Renal cortical epithelial cell (primary cell): ENCODE measurements at regions not wholly inside any gene's neighbourhood (a gene's known extent, or its start where the extent isn't known, plus 50 kb on each side); places are given as distances from the start of the nearest gene placed in this dataset.

ENCODE experiments used
- DNase-seq: peaks from one replicate; pipeline ENCODE4 v3.0.0-alpha.2; 2011; ENCODE audit warnings: low read depth

DNA sequence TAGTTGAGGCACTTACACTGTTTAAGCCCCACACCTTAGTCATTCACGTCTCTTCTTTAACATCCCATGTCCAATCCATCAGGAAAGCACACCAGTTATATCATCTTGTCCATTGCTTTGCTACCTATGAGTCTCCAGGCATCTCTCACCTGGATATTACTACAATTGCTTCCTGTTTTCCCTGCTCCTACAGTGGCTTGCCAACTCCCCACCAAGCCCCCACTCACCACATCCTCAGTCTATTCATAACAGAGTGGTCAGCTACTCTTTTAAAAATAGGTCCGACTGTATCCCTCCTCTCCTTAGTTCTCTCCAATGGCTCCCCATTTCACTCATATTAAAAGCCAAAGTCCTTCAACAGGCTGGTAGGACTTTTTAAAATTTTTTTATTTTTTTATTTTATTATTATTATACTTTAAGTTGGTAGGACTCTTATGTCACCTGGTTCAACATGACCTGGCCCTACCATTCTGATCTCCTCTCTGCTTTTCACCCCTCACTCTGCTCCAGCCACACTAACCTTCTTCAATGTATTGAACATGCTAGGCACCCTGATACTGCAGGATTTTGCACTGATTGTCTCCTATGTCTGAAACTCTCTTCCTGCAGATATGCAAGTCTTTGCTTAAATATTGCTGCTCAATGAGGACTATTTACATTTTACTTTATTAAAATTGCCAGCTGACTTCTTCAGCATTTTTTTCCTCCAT lies 253.2 kb downstream of the CYRIA start:
- DNase-seq = no peak

- no peak for DNase-seq
Measured at GRCh38 chr2:16411788-16412187, 253.8 kb downstream of the CYRIA start.

DNA sequence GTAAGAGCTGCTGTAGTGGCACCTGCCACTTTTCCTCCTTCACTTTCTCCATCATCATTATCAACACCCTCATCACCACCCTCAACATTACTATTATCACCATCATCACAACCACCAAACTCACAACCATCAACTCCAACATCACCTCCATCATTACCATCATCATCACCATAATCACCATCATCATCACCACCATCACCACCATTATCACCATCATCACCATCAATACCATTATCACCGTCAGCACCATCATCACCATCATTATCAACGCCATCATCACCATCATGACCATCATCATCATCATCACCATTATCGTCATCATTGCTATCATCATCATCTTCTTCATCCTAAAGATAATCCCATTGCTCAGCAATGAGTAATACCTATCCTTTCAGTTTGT lies 255.8 kb downstream of the CYRIA start:
- DNase-seq = no peak

DNA sequence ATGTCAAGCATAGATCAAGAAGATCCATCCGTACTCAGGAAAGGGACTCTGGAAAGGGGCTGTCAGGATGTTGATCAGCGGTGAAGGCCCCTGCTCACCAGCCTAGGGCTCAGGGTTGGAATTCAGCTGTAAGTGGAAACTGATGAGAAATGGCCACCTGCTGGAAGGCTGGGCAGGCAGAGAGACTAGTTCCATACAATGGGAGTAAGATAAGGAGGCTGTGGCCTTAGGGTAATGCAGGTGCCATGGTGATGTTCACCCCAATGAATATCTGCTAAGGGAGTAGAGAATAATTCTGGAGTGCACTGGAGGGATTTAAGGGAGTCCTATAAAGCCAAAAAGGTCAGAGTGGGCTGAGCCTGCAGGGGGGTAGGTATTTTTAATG lies 256.6 kb downstream of the CYRIA start:
- no peak for DNase-seq

GRCh38 chr2:16408331-16409005 lies 257.2 kb downstream of the CYRIA start:
- no peak for DNase-seq

GRCh38 chr2:16407358-16407757 lies 258.3 kb downstream of the CYRIA start:
- no peak for DNase-seq

DNA sequence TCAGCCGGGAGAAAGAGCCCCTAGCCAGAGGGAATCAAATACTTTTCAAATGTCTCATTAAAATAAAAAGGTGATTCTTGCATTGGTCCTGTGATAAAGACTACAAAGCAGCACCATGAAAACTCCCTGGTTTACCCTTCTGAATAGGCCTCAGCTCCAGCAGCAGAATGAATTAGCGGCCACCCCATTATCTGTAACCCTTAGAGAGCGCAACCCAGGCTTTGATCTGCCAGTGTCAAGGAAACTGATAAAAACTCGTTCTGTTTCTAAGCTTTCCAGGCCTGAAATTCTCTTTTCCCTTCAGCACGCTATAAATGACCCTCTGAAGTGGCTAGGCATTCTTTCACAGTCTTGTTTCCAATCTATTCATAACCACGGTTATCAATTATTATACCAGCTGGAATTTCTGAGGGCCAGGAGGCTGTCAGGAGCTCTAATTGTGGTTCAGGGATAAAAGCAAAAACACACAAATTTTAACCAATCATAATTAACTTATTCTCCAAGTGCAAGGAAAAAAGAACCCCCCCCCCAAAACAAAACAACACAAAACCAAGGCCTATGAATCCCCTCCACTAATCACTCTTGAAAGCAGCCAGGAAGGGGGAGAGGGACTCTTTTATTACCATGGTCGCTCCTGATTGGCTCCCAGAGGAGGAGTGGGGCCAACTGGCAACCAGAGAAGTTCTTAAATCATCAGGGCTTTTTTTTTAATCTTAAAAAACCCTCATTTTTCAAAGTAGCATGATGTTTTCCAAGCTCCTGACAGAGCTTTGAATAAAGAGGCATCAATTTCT lies 258.9 kb downstream of the CYRIA start:
- DNase-seq = no peak

- no peak for DNase-seq
Measured at GRCh38 chr2:16405551-16405950, 260.1 kb downstream of the CYRIA start.

DNA sequence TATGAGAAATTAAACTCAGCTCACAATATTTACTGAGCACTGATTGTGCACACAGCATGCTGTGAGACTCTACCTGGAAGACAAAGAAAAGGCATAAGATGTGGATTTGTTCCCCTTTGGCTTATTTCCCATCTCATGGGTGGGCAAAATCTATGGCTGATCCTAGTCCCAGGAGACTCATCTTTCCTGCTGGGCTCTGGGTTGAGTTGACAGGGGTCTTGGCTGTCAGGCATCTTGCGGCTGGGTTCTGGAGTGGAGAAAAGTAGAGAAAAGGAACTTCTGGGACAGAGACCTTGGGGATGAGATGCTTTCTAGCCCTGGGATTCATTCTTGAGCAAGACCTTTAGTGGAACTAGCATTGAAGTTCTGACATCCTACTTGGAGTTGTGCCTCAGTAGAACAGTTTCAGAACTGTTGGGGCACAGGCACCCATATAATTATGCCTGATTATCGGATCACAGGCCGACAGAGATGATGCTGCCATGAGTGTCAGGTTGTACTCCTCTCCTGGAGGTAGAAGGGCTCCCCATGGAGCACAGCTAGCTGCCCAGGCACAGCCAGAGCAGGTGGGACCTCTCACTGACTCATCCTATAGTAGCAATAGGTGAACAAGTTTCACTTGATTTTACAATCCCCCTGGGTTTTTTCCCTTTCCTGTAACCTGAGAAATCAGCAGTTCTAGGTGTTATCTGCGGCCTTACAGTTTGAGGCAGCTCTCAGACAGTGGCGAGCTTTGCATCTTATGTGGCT lies 260.9 kb downstream of the CYRIA start:
- DNase-seq = no peak

GRCh38 chr2:16404146-16404545 lies 261.5 kb downstream of the CYRIA start:
- no peak for DNase-seq

DNA sequence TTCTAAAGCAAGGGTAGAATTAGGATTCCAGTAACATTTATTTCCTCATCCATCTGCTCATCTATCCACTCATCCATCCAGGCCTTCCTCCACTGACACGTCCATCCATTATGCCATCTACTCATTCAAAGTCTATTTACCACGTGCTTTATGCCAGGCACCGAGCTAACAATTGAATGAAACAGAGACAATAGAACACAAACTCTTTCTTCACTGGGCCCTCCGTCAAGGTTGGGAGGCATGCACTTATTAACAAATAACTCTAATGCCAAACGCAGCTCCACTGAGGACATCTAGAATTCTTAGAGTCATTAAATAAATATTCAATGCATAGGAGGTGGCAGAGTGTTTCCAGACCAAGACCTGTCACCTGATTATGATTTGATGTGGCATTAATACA lies 262.7 kb downstream of the CYRIA start:
- no peak for DNase-seq

DNA sequence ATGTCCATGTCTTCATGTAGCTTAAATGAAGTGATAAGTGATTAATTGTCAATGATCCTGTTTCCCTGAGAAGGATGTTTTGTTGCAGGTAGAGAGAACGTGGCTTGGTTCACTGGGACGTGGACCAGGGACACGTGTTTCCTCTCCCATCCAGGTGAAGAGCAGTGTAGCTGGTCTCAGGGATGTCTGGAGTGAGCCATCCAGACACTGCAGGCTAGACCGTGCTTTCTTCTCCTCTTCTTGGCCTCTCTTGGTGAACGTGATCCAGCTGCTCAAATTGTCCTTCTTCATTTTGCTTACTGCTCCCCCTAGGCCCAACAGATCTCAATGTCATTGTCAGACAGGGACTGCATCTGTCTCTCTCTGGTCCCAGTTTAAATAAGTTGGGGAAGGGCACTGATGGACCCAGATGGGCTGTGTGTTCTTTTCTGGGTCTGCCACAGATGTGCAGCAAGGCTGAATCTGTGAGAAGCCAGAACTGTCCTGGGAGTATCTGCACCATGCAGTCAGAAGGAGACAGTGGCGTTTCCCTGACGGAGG lies 263.8 kb downstream of the CYRIA start:
- no peak for DNase-seq

GRCh38 chr2:16400127-16400623 lies 265.5 kb downstream of the CYRIA start:
- no peak for DNase-seq

- no peak for DNase-seq
Measured at GRCh38 chr2:16398486-16399043, 267.1 kb downstream of the CYRIA start.

GRCh38 chr2:16397681-16398475 lies 267.8 kb downstream of the CYRIA start:
- DNase-seq = no peak

DNA sequence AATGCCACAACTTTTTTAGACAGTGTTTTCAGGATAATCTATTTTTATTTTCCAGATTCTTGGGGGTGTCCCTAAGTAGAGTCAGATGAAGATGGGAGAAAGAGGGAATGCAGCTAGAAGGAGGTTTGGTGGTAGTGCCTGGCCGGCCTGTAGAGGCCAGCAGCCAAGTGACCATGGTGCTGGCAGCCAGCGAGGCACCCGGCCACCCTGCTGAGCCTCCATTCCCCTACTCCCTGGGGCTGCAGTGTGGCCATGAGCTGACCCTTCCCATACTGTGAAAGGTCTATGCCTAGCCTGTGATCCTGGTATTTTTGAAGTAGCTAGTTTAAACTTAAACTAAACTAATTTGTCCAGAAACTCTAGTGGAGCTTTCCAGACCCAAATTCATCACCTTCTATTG lies 268.6 kb downstream of the CYRIA start:
- no peak for DNase-seq

GRCh38 chr2:16396171-16396570 lies 269.5 kb downstream of the CYRIA start:
- no peak for DNase-seq

GRCh38 chr2:16395601-16396000 lies 270.0 kb downstream of the CYRIA start:
- DNase-seq = no peak

DNA sequence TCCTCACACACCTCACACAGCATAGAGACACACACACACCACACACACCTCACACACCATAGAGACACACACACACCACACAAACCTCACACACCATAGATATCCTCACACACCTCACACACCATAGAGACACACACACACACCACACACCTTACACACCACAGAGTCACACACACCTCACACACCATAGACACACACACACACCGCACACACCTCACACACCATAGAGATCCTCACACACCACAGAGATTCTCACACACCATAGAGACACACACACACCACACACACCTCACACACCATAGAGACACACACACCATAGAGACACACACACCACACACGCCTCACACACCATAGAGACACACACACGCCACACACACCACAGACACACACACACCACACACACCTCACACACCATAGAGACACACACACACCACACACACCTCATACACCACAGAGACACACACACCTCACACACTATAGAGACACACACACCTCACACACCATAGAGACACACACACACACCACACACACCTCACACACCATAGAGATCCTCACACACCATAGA lies 270.6 kb downstream of the CYRIA start:
- DNase-seq = no peak
